HG03196 (cell line): ENCODE measurements at regions not wholly inside any gene's neighbourhood (a gene's known extent, or its start where the extent isn't known, plus 50 kb on each side); places are given as distances from the start of the nearest gene placed in this dataset.

Experiments used
- ATAC-seq: cut with Tn5 transposase; IDR thresholded peaks from one replicate; pipeline ENCODE4 v1.9.1; 2021; ENCODE audit not compliant: unreplicated experiment

GRCh38 chr12:91608542-91608941 lies 425.9 kb upstream of the DCN start:
- no peak for ATAC-seq

GRCh38 chr12:91606662-91607377 lies 424.2 kb upstream of the DCN start:
- ATAC-seq, result no peak

GRCh38 chr12:91604897-91605296 lies 422.3 kb upstream of the DCN start:
- ATAC-seq, result no peak

GRCh38 chr12:91603060-91603459 lies 420.4 kb upstream of the DCN start:
- ATAC-seq, result no peak

GRCh38 chr12:91601054-91601453 lies 418.4 kb upstream of the DCN start:
- no peak for ATAC-seq

GRCh38 chr12:91594715-91595114 lies 412.1 kb upstream of the DCN start:
- ATAC-seq, result no peak

- no peak for ATAC-seq
Measured at GRCh38 chr12:91591639-91591987, 409.0 kb upstream of the DCN start.

GRCh38 chr12:91590966-91591638 lies 408.5 kb upstream of the DCN start:
- no peak for ATAC-seq

GRCh38 chr12:91588874-91589454 lies 406.3 kb upstream of the DCN start:
- no peak for ATAC-seq

- ATAC-seq, result no peak
Measured at GRCh38 chr12:91586015-91586414, 403.4 kb upstream of the DCN start.

GRCh38 chr12:91582811-91583210 lies 400.2 kb upstream of the DCN start:
- no peak for ATAC-seq

- ATAC-seq, result no peak
Measured at GRCh38 chr12:91579516-91580263, 397.1 kb upstream of the DCN start.

GRCh38 chr12:91577586-91578539 lies 395.2 kb upstream of the DCN start:
- ATAC-seq, result no peak

- ATAC-seq, result no peak
Measured at GRCh38 chr12:91576432-91576831, 393.8 kb upstream of the DCN start.

GRCh38 chr12:91575630-91576029 lies 393.0 kb upstream of the DCN start:
- no peak for ATAC-seq

- no peak for ATAC-seq
Measured at GRCh38 chr12:91574975-91575374, 392.4 kb upstream of the DCN start.

- ATAC-seq, result no peak
Measured at GRCh38 chr12:91574391-91574790, 391.8 kb upstream of the DCN start.

- no peak for ATAC-seq
Measured at GRCh38 chr12:91572869-91573268, 390.3 kb upstream of the DCN start.

GRCh38 chr12:91567100-91567485 lies 384.5 kb upstream of the DCN start:
- no peak for ATAC-seq

- no peak for ATAC-seq
Measured at GRCh38 chr12:91566328-91567099, 383.9 kb upstream of the DCN start.
